ENCODE measurements at regions not wholly inside any gene's neighbourhood (a gene's known extent, or its start where the extent isn't known, plus 50 kb on each side); places are given as distances from the start of the nearest gene placed in this dataset.
A peak's percentile ranks its signal among the peaks of the same experiment; 100 is the strongest.

GRCh38 chr10:2700626-2701305, 366.6 kb upstream of the PFKP start:
- Histone ChIP-seq H3K4me2 (ENCODE audit: low read depth, low read length, poor library complexity, severe bottlenecking) (peak overlapping the region; percentile 53), H3K36me3 (ENCODE audit: low read length) (no peaks in the 10 kb centered on the region), H3K9me2 (replicated peaks; ENCODE audit: insufficient read depth, low read length) (no peaks in the 10 kb centered on the region), H3F3A (ENCODE audit: insufficient read depth) (no peaks in the 10 kb centered on the region), H3K9me3 (ENCODE audit: insufficient read depth, low read length) (0 out of 2 replicates have a peak, but pooled peaks cover 2% of the 10 kb centered on the region), H3K27ac (ENCODE audit: low read depth, low read length) (peak overlapping the region; percentile 65), H3K79me2 (ENCODE audit: insufficient read depth, low read length) (no peaks in the 10 kb centered on the region), H3K4me3 (ENCODE audit: insufficient read depth, low read length, poor library complexity, severe bottlenecking) (no peak overlapping the region), H2AFZ (ENCODE audit: low read depth, low read length, severe bottlenecking) (no peak overlapping the region), H3K27me3 (ENCODE audit: low read length) (no peaks in the 10 kb centered on the region), H4K20me1 (ENCODE audit: low read depth, low read length) (no peaks in the 10 kb centered on the region), H3K9ac (ENCODE audit: low read length) (no peak overlapping the region)
- TF ChIP-seq EZH2phosphoT487 (conservative IDR thresholded peaks at IDR 0.05; ENCODE audit: low read length): no peak
- TF ChIP-seq CTCF (IDR thresholded peaks at IDR 0.05; ENCODE audit: insufficient read depth, low read length, poor library complexity, severe bottlenecking): no peak

- Histone ChIP-seq H3K9me3 (ENCODE audit: insufficient read depth, low read length) (no peaks in the 10 kb centered on the region), H3K4me2 (ENCODE audit: low read depth, low read length, poor library complexity, severe bottlenecking) (no peak overlapping the region), H3K36me3 (ENCODE audit: low read length) (no peaks in the 10 kb centered on the region), H3K9me2 (replicated peaks; ENCODE audit: insufficient read depth, low read length) (no peaks in the 10 kb centered on the region), H2AFZ (ENCODE audit: low read depth, low read length, severe bottlenecking) (no peak overlapping the region), H4K20me1 (ENCODE audit: low read depth, low read length) (no peaks in the 10 kb centered on the region), H3K4me3 (ENCODE audit: insufficient read depth, low read length, poor library complexity, severe bottlenecking) (no peak overlapping the region), H3K79me2 (ENCODE audit: insufficient read depth, low read length) (no peaks in the 10 kb centered on the region), H3F3A (ENCODE audit: insufficient read depth) (no peaks in the 10 kb centered on the region), H3K27me3 (ENCODE audit: low read length) (no peaks in the 10 kb centered on the region), H3K27ac (ENCODE audit: low read depth, low read length) (no peak overlapping the region), H3K9ac (ENCODE audit: low read length) (no peak overlapping the region)
- no peak for TF ChIP-seq EZH2phosphoT487 (conservative IDR thresholded peaks at IDR 0.05; ENCODE audit: low read length)
- TF ChIP-seq CTCF (IDR thresholded peaks at IDR 0.05; ENCODE audit: insufficient read depth, low read length, poor library complexity, severe bottlenecking): no peak
These were observed 378.4 kb upstream of the PFKP start for GRCh38 chr10:2688958-2689357.

GRCh38 chr10:2686691-2687090, 380.7 kb upstream of the PFKP start:
- H2AFZ ChIP-seq (ENCODE audit: low read depth, low read length, severe bottlenecking): no peak overlapping the region
- H3K27me3 ChIP-seq (ENCODE audit: low read length): no peaks in the 10 kb centered on the region
- H4K20me1 ChIP-seq (ENCODE audit: low read depth, low read length): no peaks in the 10 kb centered on the region
- no peak overlapping the region for H3K4me3 ChIP-seq (ENCODE audit: insufficient read depth, low read length, poor library complexity, severe bottlenecking)
- H3K27ac ChIP-seq (ENCODE audit: low read depth, low read length): no peak overlapping the region
- H3F3A ChIP-seq (ENCODE audit: insufficient read depth): no peaks in the 10 kb centered on the region
- H3K9me2 ChIP-seq (replicated peaks; ENCODE audit: insufficient read depth, low read length): no peaks in the 10 kb centered on the region
- no peak overlapping the region for H3K4me2 ChIP-seq (ENCODE audit: low read depth, low read length, poor library complexity, severe bottlenecking)
- TF ChIP-seq EZH2phosphoT487 (conservative IDR thresholded peaks at IDR 0.05; ENCODE audit: low read length) (no peak), CTCF (IDR thresholded peaks at IDR 0.05; ENCODE audit: insufficient read depth, low read length, poor library complexity, severe bottlenecking) (no peak)
- no peaks in the 10 kb centered on the region for H3K36me3 ChIP-seq (ENCODE audit: low read length)
- H3K9me3 ChIP-seq (ENCODE audit: insufficient read depth, low read length): no peaks in the 10 kb centered on the region
- H3K9ac ChIP-seq (ENCODE audit: low read length): no peak overlapping the region
- no peaks in the 10 kb centered on the region for H3K79me2 ChIP-seq (ENCODE audit: insufficient read depth, low read length)

All from SU-DHL-6 (cell line).